DLD1 (cell line): ENCODE measurements at regions not wholly inside any gene's neighbourhood (a gene's known extent, or its start where the extent isn't known, plus 50 kb on each side); places are given as distances from the start of the nearest gene placed in this dataset.
"Not testable (repeated sequence)": the region's sequence is repeated elsewhere in the genome, so short reads cannot be mapped to it uniquely, and the experiment has no call there.

ENCODE experiments used
- in situ Hi-C: cut with HindIII; loops from 2 replicates; pipeline ENCODE4 v1.10.0; 2017; ENCODE audit warnings: low sequenced_read_pairs

GRCh38 chr3:10623578-10624275 is 118.3 kb upstream of the ATP2B2 start:
- in situ Hi-C loops = no loop called here

DNA sequence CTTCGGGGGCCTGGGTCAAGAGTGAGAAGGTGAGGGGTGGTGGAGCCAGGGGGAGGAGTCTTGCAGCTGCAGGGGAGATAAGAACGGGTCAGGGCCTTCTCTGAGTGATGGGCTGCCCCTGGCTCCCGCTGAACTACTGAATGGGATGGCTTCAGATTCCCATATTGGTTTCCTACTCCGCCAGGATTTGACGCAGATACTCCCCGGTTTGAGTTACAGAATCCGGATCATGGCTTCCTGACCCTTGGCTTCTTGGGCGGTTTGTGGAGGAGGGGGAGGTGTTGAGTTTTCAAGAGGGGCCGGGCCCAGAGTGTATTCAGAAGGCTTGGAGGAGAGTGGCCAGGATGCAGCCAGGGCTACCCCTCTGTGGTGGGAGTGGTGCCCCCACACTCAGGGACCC is 119.9 kb upstream of the ATP2B2 start:
- in situ Hi-C loops = no loop called here

- in situ Hi-C loops = no loop called here
Measured at GRCh38 chr3:10627884-10628572, 122.6 kb upstream of the ATP2B2 start.

GRCh38 chr3:10628891-10629670 is 123.7 kb upstream of the ATP2B2 start:
- in situ Hi-C loops = no loop called here

- in situ Hi-C loops = no loop called here
Measured at GRCh38 chr3:10629671-10630040, 124.3 kb upstream of the ATP2B2 start.

DNA sequence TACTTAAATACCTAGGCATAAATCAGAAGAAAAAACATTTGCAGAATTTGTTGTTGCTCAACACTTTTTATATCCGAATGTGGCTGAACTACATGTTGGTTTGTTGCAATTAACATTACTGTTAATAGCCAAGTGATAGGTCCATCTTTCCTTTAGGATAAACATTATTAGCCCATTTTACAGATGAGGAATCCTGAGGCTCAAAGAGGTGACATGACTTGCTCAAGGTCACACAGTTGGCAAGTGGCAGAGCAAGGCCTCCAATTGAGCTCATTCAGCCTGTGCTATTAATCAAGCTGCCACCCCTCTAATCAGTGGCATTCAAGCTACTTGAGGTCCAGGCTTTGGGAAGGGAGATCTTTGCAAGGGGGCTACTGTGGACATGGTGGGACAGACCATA is 125.8 kb upstream of the ATP2B2 start:
- in situ Hi-C loops = no loop called here

- in situ Hi-C loops = no loop called here
Measured at GRCh38 chr3:10632125-10632524, 126.7 kb upstream of the ATP2B2 start.

DNA sequence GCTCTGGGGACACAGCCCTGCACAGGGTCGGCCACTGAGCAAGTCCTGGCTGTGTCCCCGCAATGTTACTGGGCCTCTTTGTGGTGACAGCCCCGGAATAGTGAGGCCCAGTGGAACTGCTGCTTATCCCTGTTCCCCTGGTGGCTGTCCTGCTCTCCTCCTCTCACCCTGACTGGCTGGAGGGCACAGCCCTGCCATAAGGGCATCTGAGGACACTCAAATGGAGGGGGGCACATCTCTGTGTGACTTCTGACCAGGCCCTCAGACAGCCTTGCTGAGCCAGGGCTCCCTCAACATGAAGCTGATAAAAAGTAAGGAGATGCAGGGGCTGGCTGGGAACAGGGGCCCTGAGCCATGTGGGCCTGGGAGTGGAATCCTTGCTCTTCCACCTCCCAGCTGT is 127.4 kb upstream of the ATP2B2 start:
- in situ Hi-C loops = no loop called here

DNA sequence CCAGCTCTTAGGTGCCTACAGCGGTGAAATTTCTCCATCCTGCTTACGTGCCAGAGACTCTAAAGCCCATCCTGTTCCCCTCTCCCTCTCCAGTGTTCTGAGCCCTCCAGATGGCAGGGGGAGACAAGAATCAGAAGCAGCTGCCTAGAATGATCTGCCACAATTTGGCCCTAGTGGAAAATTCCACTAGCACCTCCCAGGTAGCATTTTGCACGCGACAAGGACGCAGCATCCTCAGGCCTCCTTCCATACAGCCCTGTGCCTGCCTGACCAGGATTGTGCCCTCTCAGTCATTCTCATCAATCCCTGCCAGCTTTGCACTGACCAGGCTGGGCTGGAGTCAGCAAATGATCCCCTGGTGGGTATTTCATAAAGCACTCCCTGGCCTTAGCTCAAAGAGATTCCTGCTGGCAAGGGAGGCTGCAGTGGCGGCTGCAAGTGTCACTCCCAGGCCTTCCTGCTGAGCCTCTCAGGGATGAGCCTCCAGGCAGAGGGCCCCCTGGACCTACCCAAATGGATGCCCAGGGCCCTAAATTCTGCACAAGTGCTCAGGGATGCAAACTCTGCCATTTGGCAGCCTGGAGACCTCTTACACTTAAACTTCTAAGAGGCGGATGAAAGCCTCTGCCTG is 130.2 kb upstream of the ATP2B2 start:
- in situ Hi-C loops = no loop called here

DNA sequence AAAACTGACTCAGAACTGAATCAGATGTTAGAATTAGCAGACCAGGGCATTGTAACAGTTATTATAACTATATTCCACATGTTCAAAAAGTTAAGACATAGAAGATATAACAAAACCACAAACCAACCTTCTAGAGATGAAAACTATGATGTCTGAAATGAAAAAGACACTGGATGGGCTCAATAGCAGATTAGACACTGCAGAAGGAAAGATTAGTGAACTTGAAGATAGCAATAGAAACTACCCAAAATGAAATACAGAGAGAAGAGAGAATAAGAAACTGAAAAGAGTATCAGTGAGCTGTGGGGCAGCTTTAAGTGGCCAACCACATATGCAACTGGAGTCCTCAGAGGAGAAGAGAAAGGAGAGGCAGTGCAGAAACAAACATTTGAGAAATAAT is 132.0 kb upstream of the ATP2B2 start:
- in situ Hi-C loops = no loop called here

DNA sequence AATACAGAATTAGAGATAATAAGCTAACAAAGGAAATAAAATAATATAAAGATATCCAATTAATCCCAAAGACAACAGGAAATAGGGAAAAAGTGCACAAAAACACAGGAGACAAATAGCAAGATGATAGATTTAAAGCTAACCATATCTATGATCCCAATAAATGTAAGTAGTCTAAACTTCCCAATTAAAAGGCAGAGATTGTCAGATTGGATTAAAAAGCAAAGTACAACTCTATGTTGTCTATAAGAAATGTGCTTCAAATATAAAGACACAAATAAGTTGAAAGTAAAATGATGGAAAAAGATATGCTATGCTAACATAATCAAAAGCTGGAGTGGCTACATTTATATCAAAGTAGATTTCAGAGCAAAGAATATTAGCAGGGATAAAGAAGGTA is 133.1 kb upstream of the ATP2B2 start:
- in situ Hi-C loops = no loop called here

GRCh38 chr3:10641760-10642159 is 136.4 kb upstream of the ATP2B2 start:
- in situ Hi-C loops = no loop called here

DNA sequence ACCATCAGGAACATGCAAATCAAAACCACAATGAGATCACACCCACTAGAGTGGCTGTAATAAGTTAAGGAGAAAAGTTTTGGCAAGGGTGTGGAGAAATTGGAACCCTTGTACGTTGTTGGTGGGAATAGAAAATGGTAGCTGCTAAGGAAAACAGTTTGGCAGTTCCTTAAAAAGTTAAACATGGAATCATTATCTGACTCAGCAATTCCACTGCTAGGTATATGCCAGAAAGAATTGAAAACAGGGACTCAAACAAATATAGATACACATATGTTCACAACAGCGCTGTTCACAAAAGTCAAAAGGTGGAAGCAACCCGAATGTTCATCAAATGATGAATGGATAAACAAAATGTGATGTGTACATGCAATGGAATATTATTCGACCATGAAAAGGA is 138.8 kb upstream of the ATP2B2 start:
- in situ Hi-C loops = no loop called here

DNA sequence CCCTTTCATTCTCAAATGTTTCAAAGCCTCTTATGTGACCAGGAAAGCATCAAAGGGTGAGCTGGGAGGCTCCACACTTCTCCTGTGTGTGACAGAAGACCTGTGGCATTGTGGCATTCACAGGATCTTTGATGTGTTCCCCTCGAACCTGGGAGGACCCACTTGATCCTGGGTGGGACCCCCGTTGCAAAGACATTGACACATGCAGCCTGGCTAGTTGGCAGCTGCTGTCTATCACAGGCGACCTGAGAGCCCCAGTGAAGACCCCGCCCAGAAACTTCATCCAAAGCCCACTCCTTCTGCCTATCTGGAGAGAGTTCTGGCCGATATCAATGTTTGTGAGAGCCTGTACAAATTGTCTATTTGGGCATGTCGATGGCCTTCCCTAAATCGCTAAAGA is 140.4 kb upstream of the ATP2B2 start:
- in situ Hi-C loops = no loop called here

GRCh38 chr3:10646531-10647335 is 141.3 kb upstream of the ATP2B2 start:
- in situ Hi-C loops = no loop called here

DNA sequence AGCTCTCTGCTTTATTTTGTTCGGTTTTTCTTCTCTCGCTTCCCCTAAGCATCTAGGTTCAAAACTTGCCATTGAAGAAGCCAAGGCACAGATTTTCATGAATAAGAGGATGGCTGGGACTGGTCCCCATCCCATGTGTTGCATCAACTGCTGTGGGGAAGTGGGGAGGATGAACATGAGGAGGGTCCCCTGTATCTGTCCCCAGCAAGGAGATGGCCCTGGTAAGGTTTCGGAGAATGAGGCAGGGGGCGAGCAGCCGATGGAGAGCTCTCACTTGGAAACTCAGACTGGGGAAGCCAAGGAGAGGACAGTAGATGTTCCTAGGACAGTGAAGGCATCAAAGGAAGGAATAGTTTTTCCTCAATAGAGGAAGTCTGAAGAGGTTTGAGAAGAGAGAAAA is 142.0 kb upstream of the ATP2B2 start:
- in situ Hi-C loops = no loop called here

DNA sequence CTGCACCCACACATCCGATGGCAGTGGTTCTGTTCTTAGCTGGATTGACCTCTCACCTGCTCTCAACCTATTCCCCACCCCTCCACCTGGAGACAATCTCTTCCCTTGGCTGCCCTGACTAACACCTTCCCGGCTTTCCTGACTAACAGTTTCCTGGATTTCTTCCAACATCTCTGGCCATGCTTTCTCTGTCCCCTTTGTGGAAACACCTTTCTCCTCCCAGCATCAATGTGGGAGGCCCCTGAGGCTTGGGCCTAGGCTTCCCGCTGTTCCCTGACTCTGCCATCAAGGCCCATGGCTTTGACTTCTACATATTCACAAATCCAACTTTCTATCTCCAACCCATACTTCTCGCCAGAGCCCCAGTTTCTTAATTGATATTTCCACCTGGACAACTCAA is 142.8 kb upstream of the ATP2B2 start:
- in situ Hi-C loops = no loop called here

DNA sequence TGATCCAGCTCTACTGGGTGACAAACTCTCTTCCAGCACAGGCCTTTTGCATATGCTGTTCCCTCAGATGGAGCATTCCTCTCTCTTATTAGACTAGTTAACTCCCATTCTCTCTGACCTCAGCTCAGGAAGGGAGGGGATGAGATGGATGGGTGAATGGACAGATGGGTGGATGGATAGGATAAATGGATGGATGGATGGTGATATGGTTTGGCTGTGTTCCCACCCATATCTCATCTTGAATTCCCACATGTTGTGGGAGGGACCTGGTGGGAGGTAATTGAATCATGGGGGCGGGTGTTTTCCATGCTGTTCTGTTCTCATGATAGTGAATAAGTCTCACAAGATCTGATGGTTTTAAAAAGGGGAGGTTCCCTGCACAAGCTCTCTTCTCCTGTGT is 144.1 kb upstream of the ATP2B2 start:
- in situ Hi-C loops = not testable (repeated sequence)

GRCh38 chr3:10651506-10651905 is 146.1 kb upstream of the ATP2B2 start:
- in situ Hi-C loops = no loop called here

DNA sequence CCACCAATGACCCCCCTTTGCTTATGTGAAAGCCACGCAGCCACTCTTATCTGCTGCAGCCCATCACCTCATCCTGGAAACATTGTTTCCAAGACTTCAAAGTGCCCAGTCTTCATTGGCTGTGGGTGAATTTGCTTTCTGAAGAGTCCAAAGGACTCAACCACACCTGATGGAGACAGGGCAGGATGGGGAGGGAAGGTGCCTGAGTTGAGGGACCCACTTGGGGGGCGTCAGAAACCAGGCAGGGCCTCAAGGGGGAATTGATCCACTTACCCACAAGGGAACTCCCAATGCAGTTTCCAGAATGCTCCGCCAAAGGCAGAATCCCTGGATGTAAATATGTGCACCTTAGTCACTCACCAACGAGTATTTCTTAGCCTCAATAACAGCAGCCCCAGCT is 147.9 kb upstream of the ATP2B2 start:
- in situ Hi-C loops = no loop called here
